ENCODE measurements at regions not wholly inside any gene's neighbourhood (a gene's known extent, or its start where the extent isn't known, plus 50 kb on each side); places are given as distances from the start of the nearest gene placed in this dataset.
"Not testable (repeated sequence)": the region's sequence is repeated elsewhere in the genome, so short reads cannot be mapped to it uniquely, and the experiment has no call there.

DNA sequence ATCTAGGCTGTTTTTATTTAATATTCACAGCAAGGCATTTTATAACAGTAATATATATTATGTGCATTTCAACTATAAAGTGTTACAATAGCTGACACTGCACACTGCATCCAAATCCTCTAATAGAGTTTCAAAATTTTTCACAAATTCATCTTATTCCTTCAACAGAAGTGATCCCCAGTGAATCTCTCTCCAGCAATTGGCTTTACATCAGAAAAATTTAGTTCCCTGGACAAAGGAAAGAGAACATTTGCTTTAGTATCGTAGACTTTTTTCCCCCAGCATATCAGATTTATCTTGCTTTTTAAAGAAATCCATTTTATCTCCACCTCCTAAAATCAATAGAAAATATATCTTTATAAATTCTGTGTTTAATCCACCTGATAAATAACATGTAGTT is 868.6 kb downstream of the TBL1XR1 start:
- 81 to 89% methylated on average over 1 of the region's 1 CpG for WGBS, 2 donors
- H3K4me3 ChIP-seq (replicated peaks in 1 of 3): no peak overlapping the region
- no peaks in the 10 kb centered on the region for H3K9me3 ChIP-seq
- intact Hi-C loops (cut with DNase I): no loop called here
- no peaks in the 10 kb centered on the region for H3K36me3 ChIP-seq
- H3K27me3 ChIP-seq: no peaks in the 10 kb centered on the region
- DNase-seq: no peak
- TF ChIP-seq POLR2A (IDR thresholded peaks at IDR 0.05) (no peak), CTCF (IDR thresholded peaks at IDR 0.05) (no peak)
- H3K4me1 ChIP-seq: no peaks in the 10 kb centered on the region
- H3K27ac ChIP-seq: no peak overlapping the region

- intact Hi-C loops (cut with DNase I): no loop called here
- TF ChIP-seq POLR2A (IDR thresholded peaks at IDR 0.05): no peak
- no peak for TF ChIP-seq CTCF (IDR thresholded peaks at IDR 0.05)
- no peaks in the 10 kb centered on the region for H3K27me3 ChIP-seq
- H3K36me3 ChIP-seq: no peaks in the 10 kb centered on the region
- H3K4me1 ChIP-seq: no peaks in the 10 kb centered on the region
- DNase-seq: no peak
- H3K4me3 ChIP-seq (replicated peaks in 1 of 3): no peak overlapping the region
- no peak overlapping the region for H3K27ac ChIP-seq
- H3K9me3 ChIP-seq: no peaks in the 10 kb centered on the region
Observed at GRCh38 chr3:176328198-176328597, 869.1 kb downstream of the TBL1XR1 start.

GRCh38 chr3:176326894-176327490 is 870.3 kb downstream of the TBL1XR1 start:
- WGBS, 2 donors: 79 to 81% methylated on average over 9 of the region's 9 CpGs
- H3K27ac ChIP-seq; H3K4me3 ChIP-seq (replicated peaks in 1 of 3); H3K36me3 ChIP-seq; intact Hi-C loops (cut with DNase I); DNase-seq; H3K27me3 ChIP-seq; H3K9me3 ChIP-seq; H3K4me1 ChIP-seq: not testable (repeated sequence)

- H3K9me3 ChIP-seq; intact Hi-C loops (cut with DNase I): not testable (repeated sequence)
- WGBS, 2 donors: 88 to 92% methylated on average over 8 of the region's 8 CpGs
Observed at GRCh38 chr3:176321532-176321931, 875.8 kb downstream of the TBL1XR1 start.

DNA sequence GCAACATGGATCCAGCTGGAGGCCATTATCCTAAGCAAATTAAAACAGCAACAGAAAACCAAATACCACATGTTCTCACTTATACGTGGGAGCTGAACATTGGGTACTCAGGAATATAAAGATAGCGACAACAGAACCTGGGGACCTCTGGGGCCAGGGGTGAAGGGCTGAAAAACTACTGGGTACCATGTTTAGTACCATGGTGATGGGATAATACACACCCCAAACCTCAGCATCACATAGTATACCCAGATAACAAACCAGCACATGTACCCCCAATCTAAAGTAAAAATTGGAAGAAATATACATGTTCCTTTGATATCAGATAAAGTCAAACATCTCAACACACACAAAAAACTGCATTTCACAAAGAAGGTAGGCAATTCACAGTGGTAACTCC is 876.2 kb downstream of the TBL1XR1 start:
- DNase-seq: no peak
- no peak overlapping the region for H3K27ac ChIP-seq
- no peak overlapping the region for H3K4me3 ChIP-seq (replicated peaks in 1 of 3)
- H3K4me1 ChIP-seq: no peaks in the 10 kb centered on the region
- H3K27me3 ChIP-seq: no peaks in the 10 kb centered on the region
- H3K9me3 ChIP-seq: no peaks in the 10 kb centered on the region
- 80 to 90% methylated on average over 2 of the region's 2 CpGs for WGBS, 2 donors
- no peaks in the 10 kb centered on the region for H3K36me3 ChIP-seq
- intact Hi-C loops (cut with DNase I): no loop called here
- TF ChIP-seq CTCF (IDR thresholded peaks at IDR 0.05): no peak

More at GRCh38 chr3:176321532-176321931, 875.8 kb downstream of the TBL1XR1 start:
- not testable (repeated sequence) for H3K36me3 ChIP-seq; H3K27ac ChIP-seq; H3K4me3 ChIP-seq (replicated peaks in 1 of 3); H3K27me3 ChIP-seq; DNase-seq; H3K4me1 ChIP-seq

- no peak for TF ChIP-seq POLR2A (IDR thresholded peaks at IDR 0.05)
- TF ChIP-seq CTCF (IDR thresholded peaks at IDR 0.05): no peak
Observed at GRCh38 chr3:176313426-176313825, 883.9 kb downstream of the TBL1XR1 start.

More at GRCh38 chr3:176313426-176313825, 883.9 kb downstream of the TBL1XR1 start:
- no peaks in the 10 kb centered on the region for H3K36me3 ChIP-seq
- H3K27ac ChIP-seq: no peak overlapping the region
- DNase-seq: no peak
- no peak overlapping the region for H3K4me3 ChIP-seq (replicated peaks in 1 of 3)
- intact Hi-C loops (cut with DNase I): no loop called here
- no peaks in the 10 kb centered on the region for H3K27me3 ChIP-seq
- H3K4me1 ChIP-seq: no peaks in the 10 kb centered on the region
- no peaks in the 10 kb centered on the region for H3K9me3 ChIP-seq
- whole genome bisulfite sequencing, 2 donors: 61 to 93% methylated on average over 3 of the region's 3 CpGs

All from thyroid gland (tissue), 4 donors.